ENCODE measurements at regions not wholly inside any gene's neighbourhood (a gene's known extent, or its start where the extent isn't known, plus 50 kb on each side); places are given as distances from the start of the nearest gene placed in this dataset.
A peak's percentile ranks its signal among the peaks of the same experiment; 100 is the strongest.

DNA sequence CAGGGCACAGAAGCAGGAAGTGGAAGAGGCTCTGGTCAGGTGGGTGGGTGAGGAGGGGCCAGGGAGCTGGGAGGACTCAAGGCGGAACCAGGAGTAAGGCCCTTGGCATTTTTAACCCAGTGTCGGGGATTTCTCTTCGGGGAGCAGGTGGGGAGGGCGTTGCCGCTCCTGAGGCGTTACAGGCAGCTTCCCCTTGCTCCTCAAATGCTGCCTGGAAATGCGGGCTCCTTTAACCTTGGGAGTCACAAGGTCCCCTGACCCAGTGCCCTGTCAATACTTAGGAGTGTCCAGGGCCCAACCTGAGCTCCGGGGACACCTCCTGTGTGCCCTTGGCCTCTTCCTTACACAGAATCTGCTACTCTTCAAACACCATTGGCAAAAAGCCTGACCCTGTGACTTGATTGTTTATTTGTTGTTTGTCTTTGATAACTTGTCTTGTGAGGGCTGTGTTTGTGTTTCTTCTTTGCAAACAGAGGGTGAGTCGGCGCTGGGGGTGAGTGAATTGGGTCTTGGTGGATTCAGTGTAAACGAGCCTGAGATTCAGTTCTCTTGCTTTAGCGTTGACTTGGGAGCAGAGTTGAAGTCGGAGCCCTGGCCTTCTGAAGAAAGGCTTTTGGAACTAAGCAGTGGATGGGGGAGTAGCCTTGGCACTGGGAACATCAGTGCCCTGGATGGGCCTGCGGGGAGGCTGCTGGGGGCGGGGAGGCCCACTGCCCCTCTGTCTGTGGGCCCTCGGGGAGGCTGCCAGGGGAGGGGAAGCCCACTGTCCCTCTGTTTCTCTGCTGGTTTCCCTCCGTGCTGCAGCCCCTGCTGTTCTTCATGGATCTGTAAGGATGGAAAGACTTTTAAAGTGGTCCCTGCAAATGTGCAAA lies 300.7 kb upstream of the IRX4 start:
- DNase-seq (ENCODE audit: low spot score) = no peak
- no peak for ATAC-seq
- intact Hi-C loops (cut with DNase I) = no loop called here

DNA sequence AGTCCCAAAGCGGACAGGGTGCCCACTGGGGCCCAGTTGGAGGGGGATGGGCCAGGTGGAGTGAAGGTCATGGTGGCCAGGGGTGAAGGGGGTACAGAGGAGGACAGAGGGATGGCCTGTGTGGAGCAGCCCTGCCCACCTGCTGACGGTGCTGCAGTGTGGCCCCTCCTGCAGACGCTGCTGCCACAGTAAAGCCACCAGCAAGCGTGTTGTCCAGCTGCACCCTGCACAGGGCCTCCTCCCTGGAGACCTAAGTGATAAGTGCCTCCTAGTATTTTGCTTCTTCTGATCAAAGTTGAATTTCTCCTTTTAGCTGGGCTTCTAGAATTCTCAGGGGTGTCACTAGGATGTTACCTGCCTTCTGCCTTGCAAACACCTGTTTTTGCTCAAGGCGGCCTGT lies 299.3 kb upstream of the IRX4 start:
- intact Hi-C loops (cut with DNase I) = no loop called here
- ATAC-seq (no peak), DNase-seq (ENCODE audit: low spot score) (no peak)

DNA sequence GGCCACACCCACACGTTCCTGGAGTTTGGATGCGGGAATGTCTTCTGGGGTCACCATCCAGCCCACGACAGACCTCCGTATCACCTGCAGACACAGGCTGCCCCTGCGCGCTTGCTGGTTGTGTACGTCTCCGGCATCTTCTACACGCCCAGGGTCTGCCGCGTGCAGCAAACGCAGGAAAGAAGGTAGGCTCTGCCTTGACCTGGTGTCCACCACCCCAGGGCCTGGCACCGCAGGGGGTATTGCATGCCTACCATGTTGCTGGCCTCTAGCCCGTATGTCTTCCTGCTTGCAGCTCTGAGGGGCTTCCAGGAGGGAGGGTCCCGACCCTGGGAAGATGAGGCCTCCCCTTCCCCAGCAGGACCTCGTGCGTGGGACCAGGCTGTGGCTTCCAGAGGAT lies 298.8 kb upstream of the IRX4 start:
- DNase-seq (ENCODE audit: low spot score) (no peak), ATAC-seq (no peak)
- intact Hi-C loops (cut with DNase I) = no loop called here

DNA sequence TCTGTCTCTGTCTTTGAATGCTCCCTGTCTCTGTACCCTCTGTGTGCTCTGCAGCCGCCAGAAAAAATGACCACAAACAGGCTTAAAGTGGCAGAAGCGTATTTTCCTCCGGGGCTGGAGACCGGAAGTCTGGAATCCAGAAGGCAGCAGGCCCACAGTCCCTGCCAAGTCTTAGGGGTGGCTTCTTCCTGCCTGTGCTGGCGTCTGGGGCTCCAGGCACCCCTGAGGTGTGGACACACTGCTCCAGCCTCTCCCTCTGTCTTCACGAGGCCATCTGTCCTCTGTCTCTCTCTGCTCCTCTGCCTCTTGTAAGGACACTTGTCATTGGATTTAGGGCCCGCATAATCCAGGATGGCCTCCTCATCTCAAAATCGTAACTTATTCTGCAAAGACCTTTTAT lies 298.4 kb upstream of the IRX4 start:
- DNase-seq (ENCODE audit: low spot score) = no peak
- no peak for ATAC-seq
- intact Hi-C loops (cut with DNase I) = no loop called here

DNA sequence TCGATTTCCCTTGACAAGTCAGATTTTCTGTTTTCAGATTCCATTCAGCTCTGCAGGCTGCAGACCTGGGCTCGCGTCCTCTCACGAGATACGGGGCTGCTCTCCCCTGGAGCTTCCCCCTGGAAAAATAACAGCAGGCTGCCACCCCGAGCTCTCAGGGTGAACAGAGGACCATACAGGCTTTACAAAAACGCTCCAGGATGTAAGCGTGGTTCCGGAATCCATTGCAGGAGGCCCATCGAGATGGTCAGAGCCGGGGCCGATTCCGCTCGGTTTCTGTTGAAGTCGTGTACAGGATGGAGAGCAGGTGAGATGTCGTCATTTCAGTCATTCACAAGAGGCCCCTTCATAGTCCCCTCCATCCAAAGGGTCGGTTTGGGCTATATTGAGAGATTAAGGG lies 297.7 kb upstream of the IRX4 start:
- ATAC-seq = no peak
- DNase-seq (ENCODE audit: low spot score) = no peak
- intact Hi-C loops (cut with DNase I) = no loop called here

DNA sequence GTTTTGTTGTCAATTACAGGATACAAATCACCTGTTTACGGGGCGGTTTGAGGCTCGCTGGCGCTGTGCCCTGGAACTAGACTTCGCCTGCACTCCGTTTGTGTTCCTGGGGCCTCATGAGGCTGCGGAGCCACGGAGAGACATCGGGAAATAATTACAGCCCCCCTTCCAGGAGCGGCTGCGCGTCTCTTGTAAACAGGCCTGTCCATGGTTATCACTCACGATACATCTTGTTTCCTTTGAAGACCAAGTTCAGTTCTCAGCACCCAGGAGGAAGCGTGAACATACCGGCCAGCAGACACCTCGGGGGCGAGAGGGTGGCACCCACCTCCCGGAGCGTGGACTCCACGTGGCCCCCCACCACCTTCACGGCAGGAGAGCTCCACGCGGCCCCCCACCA lies 297.1 kb upstream of the IRX4 start:
- intact Hi-C loops (cut with DNase I) = no loop called here
- ATAC-seq (no peak), DNase-seq (ENCODE audit: low spot score) (no peak)

DNA sequence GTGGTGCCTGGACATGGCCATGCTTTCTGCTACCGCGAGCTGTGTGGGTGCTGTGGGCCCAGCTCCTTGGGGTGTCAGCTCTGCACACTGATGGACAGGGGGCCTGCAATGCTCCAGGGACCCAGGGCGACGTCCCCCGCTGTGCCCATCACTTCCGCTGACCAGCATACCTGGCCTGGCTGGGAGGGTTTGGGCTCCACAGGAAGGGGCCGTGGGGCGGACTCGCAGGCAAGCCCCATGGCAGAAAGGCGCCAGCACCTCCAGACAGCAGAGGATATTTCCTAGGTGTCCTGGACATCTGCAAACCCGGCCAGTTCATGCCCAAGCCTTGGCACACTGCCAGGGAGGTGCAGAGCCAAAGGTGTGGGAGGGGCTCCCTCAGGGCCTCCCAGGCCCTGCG lies 295.8 kb upstream of the IRX4 start:
- ATAC-seq = no peak
- no peak for DNase-seq (ENCODE audit: low spot score)
- intact Hi-C loops (cut with DNase I) = no loop called here

DNA sequence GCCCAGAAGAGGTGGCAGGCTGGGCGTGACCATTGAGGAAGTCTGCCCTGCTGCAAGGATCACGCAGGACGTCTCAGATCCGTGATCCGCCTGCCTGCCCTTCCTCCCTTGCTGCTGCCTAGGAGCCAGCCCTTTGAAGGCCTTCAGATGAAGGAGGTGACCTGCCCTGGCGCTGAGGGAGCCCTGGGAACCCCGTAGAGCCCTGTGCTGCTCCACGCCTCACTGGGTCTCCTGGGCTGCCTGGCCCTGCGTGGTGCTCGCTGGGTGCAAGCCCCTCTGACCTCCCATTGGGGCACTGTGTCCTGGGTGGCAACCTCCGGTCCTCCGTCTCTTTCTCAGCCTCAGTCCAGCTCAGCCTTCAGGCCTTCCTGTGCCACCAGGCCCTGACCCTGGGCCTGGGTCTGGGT lies 295.3 kb upstream of the IRX4 start:
- intact Hi-C loops (cut with DNase I) = no loop called here
- DNase-seq (ENCODE audit: low spot score) = no peak
- no peak for ATAC-seq

DNA sequence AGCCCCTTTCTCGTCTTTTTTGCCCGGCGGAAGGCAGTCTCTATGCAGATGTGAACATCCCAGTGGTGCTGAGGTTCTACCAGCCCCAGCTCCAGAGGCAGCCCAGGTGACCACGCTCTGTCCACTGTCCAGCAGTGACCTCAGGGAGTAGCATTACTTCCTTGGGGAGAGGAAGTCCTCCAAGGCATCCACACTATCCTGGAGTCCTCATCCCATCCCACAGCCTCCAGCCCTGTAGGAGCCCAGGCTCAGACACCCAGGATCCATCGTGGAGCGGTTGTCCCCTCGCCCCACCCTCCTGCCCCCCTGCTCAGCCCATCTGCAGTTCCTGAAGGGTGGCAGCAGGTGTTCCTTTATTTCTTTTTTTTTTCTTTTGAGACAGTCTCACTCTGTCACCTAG lies 294.5 kb upstream of the IRX4 start:
- DNase-seq (ENCODE audit: low spot score) (no peak), ATAC-seq (no peak)

DNA sequence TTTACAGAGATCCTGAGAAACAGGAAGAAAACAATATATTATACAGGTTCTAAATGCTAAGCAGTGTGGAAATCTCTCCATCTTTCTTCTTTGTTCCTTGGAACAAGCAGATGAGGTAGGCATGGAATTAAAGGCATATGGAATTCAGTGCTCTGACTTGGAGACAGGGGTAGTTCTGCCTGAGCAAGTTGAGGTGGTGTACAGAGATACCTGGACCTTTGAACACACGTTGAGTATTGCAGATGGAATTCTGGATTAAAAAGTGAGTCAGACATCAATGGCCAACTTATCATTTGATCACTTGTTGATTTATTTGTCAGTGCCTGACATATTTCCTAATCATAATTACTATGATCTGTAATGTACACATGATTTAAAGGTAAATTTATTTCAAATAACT lies 293.9 kb upstream of the IRX4 start:
- ATAC-seq (no peak), DNase-seq (ENCODE audit: low spot score) (no peak)
- intact Hi-C loops (cut with DNase I) = no loop called here

More for the DNA sequence above, 294.5 kb upstream of the IRX4 start:
- intact Hi-C loops (cut with DNase I) = no loop called here

DNA sequence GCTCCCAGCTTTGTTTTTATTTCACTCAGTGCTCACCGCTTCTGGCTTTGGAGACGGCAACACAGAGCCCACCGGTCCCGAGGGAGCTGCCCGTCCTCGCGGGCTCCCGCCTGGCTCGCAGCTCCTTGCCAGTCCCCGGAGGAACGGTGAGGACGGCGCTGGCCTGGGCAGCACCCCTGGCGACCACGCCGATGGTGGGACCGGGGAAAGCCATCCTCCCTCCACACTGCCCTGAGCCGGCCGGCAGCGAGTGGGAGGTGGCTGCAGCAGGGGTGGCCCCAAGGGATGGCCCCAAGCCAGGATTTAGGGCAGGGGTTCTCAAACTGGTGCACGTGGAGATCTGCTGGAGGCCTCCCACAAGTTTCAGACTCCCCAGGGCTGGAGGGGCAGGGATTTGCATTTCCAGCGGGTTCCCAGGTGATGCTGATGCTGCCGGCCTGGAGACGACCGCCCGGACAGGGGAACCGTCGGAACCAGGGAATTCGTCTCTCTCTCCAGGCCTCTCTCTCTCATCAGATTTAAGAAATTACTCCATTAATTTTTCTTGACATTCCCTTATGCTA lies 293.2 kb upstream of the IRX4 start:
- ATAC-seq = no peak
- DNase-seq (ENCODE audit: low spot score) = no peak
- intact Hi-C loops (cut with DNase I) = no loop called here

DNA sequence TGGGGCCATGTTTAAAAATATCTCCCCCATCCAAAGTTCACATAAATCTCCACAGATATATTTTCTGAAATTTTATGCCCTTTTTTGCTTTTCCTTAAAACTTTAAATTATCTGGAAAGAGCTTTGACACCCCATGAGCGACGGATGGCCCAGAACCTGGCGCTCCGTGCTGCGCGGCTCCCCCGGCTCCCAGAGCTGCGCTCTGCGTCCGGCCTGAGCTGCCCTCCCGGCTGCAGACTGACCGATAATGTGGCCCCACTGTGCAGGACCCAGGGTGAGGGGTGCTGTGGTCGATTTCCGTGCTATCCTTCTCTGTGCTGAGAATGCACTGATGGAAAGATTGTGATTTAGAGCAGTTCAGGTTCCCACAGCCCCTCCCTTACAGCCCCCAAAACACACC lies 292.3 kb upstream of the IRX4 start:
- no peak for DNase-seq (ENCODE audit: low spot score)
- intact Hi-C loops (cut with DNase I) = no loop called here
- no peak for ATAC-seq

DNA sequence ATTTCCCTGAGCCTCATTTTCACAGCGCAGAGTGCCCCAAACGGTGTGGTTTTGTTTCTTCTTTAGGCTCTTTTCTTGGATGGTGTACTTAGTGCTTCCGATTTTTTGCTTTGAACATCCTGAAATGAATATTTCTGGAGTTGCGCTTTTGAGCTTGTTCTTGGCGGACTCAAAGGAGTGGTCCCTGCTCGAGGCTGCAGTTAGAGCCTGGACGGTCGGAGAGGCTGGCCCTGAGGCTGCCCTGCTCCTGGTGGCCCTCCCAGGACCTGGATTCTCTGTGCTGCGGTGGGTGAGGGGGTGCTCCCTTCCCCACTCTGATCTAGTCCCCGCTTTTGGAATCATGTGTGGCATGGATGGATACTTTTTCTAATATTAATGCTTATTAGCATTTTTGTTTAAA lies 291.8 kb upstream of the IRX4 start:
- intact Hi-C loops (cut with DNase I) = no loop called here
- no peak for DNase-seq (ENCODE audit: low spot score)
- no peak for ATAC-seq

DNA sequence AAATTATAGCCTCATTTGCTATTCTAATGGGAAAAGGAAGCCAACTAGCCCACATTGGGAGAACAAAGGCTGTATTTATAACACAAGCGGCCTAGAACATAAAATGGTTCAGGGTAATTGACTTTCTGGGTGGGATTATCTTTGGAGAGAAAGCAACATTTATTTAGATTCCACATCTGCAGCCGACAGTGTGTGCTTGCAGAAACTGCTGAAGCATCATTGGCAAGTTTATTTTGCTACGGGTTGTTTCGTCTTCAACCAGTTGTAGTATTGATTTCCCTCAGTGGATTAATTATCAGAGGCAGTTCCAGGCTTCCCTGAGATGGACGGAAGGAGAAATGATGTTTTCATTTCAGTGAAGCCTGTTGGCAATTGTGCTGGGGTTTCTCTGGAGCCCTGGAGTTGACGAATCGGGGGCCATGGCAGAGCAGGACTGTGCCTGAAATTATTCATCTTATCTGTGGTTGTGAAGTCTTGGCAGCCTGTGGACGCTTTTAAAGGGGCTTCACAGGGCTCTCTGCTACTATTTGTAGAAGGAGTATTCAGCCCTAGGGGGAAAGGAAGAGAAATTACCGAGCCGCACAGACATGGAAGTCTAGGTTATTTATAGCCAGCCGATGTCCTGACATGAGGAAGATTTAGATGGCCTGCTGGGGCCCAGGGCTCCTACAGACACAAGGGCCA lies 290.6 kb upstream of the IRX4 start:
- intact Hi-C loops (cut with DNase I) = no loop called here
- ATAC-seq = peak; percentile 50
- DNase-seq (ENCODE audit: low spot score) = no peak

DNA sequence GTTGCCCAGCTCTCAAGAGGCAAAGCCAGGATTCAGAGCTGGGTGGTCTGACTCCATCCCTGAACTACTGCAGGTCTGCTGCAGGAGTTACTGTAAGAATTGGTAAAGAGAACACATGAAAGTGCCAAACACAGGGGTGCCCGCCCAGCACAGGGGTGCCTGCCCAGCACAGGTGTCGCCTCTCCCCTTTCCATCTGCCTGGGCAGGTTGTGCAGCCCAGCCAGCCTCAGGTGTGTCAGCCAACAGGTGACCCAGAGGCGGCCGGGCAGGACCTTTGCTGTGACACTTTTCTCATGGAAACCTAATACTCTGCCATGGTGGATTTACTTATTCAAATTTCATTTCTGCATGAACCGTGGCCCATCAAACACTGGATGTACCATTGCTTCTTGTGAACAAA lies 289.7 kb upstream of the IRX4 start:
- DNase-seq (ENCODE audit: low spot score) = no peak

DNA sequence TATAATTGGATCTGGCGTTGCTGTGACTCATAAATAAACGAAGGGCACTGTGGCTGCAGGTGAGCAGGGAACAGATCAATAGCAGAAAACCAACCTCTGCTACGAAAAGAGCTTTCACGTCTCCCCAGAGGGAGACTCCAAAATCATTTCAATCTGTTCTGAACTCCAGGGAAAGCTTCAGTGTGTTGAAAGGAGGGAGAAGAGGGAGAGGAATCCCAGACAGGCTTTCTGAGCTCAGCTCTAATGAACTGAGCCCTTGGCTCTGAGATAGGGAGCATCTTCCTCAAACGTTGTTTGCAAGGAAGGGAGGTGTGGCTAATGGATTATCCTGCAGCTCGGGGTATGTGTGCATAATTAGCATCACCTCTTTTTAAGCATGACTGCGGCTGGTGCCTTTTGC lies 288.0 kb upstream of the IRX4 start:
- DNase-seq (ENCODE audit: low spot score) (no peak), ATAC-seq (no peak)
- intact Hi-C loops (cut with DNase I) = no loop called here

More for the DNA sequence above, 289.7 kb upstream of the IRX4 start:
- no peak for ATAC-seq
- intact Hi-C loops (cut with DNase I) = no loop called here

DNA sequence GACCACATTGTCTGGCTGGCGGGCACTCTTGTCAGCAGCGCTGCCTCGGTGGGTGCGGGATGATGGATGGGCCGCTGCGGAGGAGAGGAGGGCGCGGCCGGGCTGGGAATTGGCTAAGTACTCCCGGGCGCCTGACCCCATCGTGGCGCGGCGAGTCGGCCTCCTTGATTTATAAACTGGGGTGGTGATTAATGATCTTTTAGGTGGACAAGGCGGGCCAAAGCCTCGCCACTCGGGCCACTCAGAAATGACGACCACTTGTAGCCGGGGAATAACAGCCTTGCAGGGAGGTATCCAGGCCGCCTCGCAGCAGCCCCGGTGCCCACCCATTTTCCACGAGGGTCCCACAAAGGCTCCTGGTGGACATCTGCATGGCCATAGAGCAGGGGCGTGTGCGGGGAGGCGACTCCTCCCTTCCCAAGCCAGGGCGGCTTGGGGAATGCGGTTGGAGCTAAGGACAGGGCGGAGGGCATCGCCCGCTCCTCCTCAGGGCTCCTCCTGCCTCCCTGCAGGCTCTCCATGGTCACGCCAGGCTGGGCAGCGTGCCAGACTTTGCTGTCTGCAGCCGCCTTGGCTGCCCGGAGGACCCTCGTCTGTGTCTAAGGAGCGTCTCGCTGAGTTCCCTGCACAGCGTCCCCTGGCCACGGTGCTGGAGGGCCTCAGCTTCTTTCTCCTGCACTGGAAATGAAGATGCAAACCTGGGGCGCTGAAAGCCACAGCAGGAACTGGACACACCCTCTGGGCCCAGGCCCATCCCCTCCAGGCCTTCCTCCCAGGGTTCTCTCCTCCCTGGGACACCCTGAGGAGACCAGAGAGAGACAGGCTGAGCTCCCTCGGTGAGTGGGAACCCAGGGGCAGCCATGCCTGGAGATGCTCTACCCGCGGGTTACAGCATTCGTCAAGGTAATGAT lies 287.4 kb upstream of the IRX4 start:
- intact Hi-C loops (cut with DNase I) = no loop called here
- ATAC-seq (no peak), DNase-seq (ENCODE audit: low spot score) (no peak)

DNA sequence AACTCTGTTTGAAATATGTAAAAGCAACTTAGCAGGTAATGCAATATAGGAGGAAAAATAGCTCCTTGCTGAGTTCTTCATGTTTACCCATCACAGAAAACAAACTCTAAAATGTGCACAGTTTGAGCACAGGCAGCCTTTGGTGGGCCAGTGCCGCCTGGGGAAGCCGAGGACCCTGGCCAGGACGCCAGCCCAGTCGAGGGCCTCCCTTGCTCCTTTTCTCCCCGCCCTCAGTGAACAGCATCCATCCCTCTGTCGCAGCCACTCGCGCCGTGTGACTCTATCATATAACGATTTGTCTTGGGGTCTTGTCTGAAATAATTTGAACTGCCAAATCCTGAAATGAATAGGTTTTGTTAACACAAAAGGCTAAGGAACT lies 286.7 kb upstream of the IRX4 start:
- no peak for ATAC-seq
- no peak for DNase-seq (ENCODE audit: low spot score)
- intact Hi-C loops (cut with DNase I) = no loop called here

DNA sequence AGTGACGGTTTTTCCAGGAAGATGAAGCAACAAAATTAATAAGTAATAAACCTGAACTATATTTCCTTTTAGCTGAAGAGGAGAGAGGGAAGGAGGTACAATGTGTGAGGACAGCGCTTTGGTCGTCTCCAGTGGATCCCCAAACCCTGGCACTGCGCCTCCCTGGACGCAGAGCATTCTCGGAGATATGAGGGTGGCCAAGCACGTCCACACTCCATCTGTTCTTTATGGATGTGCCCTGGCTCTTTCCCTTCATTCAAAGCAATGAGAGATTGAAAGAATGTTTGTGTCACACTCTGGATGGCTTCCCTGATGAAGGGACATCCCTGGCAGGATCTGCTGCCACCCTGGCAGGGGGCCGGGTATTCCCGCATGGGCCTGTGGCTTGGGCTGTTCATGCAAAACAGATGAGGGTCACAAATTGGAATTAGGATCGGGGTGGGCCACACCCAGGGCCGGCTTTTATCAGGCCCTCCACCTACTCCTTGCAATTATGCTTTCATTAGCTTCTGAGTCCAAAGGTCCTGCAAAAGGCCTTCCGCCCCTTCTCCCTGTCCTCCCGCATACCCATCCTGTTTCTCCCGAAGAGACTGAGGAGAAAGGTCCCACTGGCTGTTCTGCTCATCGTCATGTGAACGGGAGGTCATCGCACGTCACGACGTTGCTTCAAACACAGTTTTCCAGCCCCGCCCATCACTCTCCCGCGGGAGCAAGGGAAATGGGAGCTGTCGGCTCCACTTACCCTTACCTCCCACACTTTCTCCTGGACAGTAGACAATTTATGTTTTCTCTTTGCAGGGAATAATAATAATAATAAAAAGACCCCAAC lies 286.1 kb upstream of the IRX4 start:
- DNase-seq (ENCODE audit: low spot score) (no peak), ATAC-seq (no peak)
- intact Hi-C loops (cut with DNase I) = no loop called here
